ENCODE measurements at regions not wholly inside any gene's neighbourhood (a gene's known extent, or its start where the extent isn't known, plus 50 kb on each side); places are given as distances from the start of the nearest gene placed in this dataset.

DNA sequence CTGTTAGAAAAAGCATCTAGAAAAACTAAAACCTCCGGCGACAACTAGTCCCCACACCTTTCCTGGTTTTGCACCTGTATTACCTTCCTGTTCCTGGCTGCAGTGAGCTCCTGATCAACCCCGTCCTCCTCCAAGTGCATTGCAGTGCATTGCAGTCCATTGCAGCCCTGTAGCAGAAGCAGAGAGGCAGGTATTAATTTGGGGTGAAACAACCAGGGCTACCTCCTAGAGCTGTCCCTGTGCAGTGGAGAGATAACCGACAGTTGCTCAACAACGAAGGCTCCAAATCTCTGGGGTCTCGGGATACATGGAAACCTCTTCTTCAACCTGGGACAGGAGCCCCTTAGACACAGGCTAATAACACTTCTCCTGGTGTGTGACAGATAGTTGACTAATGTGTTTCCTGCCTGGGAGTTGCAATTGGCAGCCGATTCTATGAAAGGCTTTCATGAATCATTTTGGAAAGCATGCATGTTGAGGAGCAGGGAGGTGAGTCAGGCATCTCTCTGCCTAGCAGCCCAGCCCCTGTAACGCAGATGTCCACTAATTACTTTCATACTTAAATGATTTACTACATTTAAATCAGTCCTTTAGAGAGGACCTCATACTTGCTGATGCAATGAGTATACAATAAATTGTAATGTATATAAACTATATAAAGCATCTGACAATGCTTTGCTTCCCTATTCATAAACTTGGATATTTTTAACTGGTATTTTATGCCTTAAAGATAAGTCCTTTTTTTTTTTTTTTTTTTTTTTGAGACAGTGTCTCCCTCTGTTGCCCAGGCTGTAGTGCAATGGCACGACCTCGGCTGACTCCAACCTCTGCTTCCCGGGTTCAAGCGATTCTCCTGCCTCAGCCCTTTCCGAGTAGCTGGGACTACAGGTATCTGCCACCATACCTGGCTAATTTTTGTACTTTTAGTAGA is 59.0 kb downstream of the PRR15 start:
- intact Hi-C loops (cut with DNase I): loop anchor here in 1 of 4 donors (10.0 kb wide), 1 partner anchor 122 kb away; no protein-coding TSS in a partner anchor

DNA sequence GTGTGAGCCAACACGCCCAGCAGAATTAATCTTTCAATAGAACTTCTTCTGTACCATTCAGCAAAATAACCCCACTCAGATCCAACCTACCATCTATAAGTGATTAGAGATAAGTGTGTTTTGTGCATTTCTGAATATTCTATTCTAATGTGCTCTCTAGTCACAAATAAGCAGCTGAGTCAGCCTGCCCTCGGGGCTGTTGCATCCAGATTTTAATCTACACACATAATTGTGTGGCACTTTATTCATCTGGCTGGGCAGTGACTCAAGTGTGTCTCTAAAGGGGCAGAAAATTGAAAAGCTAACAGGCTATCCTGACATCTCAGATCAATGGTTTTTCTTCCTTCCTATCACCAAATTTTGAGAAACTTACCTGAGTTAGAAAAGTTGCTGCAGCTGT is 60.3 kb downstream of the PRR15 start:
- Histone ChIP-seq H3K4me1 (ENCODE audit: insufficient read depth) (no peaks in the 10 kb centered on the region), H3K27me3 (no peaks in the 10 kb centered on the region), H3K27ac (no peak overlapping the region), H3K4me3 (no peak overlapping the region), H3K9me3 (no peaks in the 10 kb centered on the region), H3K36me3 (no peaks in the 10 kb centered on the region)
- intact Hi-C loops (cut with DNase I): loop anchor here in 1 of 4 donors (10.0 kb wide), 1 partner anchor 121 kb away; no protein-coding TSS in a partner anchor
- TF ChIP-seq, protein P1, sequence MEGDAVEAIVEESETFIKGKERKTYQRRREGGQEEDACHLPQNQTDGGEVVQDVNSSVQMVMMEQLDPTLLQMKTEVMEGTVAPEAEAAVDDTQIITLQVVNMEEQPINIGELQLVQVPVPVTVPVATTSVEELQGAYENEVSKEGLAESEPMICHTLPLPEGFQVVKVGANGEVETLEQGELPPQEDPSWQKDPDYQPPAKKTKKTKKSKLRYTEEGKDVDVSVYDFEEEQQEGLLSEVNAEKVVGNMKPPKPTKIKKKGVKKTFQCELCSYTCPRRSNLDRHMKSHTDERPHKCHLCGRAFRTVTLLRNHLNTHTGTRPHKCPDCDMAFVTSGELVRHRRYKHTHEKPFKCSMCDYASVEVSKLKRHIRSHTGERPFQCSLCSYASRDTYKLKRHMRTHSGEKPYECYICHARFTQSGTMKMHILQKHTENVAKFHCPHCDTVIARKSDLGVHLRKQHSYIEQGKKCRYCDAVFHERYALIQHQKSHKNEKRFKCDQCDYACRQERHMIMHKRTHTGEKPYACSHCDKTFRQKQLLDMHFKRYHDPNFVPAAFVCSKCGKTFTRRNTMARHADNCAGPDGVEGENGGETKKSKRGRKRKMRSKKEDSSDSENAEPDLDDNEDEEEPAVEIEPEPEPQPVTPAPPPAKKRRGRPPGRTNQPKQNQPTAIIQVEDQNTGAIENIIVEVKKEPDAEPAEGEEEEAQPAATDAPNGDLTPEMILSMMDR (IDR thresholded peaks at IDR 0.05): no peak
- TF ChIP-seq POLR2A (IDR thresholded peaks at IDR 0.05) (no peak), EP300 (IDR thresholded peaks at IDR 0.05) (no peak)
- WGBS, 3 donors: 85 to 93% (median 87%) methylated on average over 2 of the region's 2 CpGs
- no peak for DNase-seq

More for the DNA sequence above, 59.0 kb downstream of the PRR15 start:
- Histone ChIP-seq H3K4me3 (no peak overlapping the region), H3K4me1 (ENCODE audit: insufficient read depth) (no peaks in the 10 kb centered on the region), H3K27me3 (no peaks in the 10 kb centered on the region), H3K9me3 (no peaks in the 10 kb centered on the region), H3K27ac (no peak overlapping the region), H3K36me3 (no peaks in the 10 kb centered on the region)
- no peak for DNase-seq
- TF ChIP-seq, protein P1 (IDR thresholded peaks at IDR 0.05): no peak
- TF ChIP-seq EP300 (IDR thresholded peaks at IDR 0.05) (no peak), POLR2A (IDR thresholded peaks at IDR 0.05) (no peak)
- WGBS, 3 donors: 72 to 76% (median 75%) methylated on average over 13 of the region's 13 CpGs

DNA sequence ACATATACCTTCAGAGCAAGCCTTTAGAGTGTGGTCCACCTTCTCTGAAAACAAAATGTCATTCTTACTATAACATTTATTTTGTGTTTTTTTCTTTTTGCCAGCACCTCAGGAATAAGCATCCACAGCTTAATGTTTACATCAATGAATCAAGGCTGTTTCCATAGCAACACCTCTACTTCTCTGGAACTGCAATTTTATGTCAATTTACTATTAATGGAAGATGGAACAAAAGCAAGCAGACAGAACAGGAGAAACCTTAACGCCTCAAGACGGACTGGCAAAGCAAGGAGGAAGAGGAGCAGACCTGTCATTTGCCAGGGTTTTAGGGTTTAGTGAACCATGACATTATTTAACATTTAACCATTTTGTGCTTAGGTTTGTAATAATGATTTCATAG is 63.1 kb downstream of the PRR15 start:
- no peak for DNase-seq
- WGBS, 3 donors: 55 to 66% (median 61%) methylated on average over 2 of the region's 2 CpGs
- Histone ChIP-seq H3K36me3 (no peaks in the 10 kb centered on the region), H3K4me3 (no peak overlapping the region), H3K27ac (no peak overlapping the region), H3K9me3 (no peaks in the 10 kb centered on the region), H3K27me3 (no peaks in the 10 kb centered on the region), H3K4me1 (ENCODE audit: insufficient read depth) (no peaks in the 10 kb centered on the region)
- TF ChIP-seq, protein P1 (IDR thresholded peaks at IDR 0.05): no peak
- TF ChIP-seq EP300 (IDR thresholded peaks at IDR 0.05) (no peak), POLR2A (IDR thresholded peaks at IDR 0.05) (no peak)
- intact Hi-C loops (cut with DNase I): loop anchor here in 1 of 4 donors (10.0 kb wide), 1 partner anchor 118 kb away; no protein-coding TSS in a partner anchor

DNA sequence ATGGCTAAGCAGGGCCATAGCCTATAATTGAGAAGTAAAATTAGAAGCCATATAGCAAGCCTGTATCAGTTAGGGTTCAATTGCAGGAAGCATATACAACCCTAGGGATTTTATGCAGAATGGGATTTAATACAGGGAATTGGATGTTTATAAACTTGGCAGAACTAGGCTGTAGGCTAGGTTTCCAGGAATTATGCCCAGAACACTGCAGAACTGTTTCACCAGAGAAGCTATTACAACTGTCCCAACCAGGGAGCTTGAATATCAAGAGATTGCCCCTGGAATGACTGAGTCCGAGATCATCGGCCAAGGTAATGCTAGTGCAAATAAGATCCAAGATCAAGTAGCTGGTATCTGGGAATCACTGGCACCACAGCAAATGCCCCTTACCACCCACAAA is 64.0 kb downstream of the PRR15 start:
- no peak overlapping the region for H3K27ac ChIP-seq
- no peaks in the 10 kb centered on the region for H3K27me3 ChIP-seq
- no peaks in the 10 kb centered on the region for H3K9me3 ChIP-seq
- H3K4me1 ChIP-seq (ENCODE audit: insufficient read depth): no peaks in the 10 kb centered on the region
- intact Hi-C loops (cut with DNase I): loop anchor here in 1 of 4 donors (10.0 kb wide), 1 partner anchor 117 kb away; no protein-coding TSS in a partner anchor
- no peak overlapping the region for H3K4me3 ChIP-seq
- WGBS, 3 donors: 90 to 94% (median 90%) methylated on average over 2 of the region's 2 CpGs
- no peaks in the 10 kb centered on the region for H3K36me3 ChIP-seq
- DNase-seq: no peak
- no peak for TF ChIP-seq POLR2A (IDR thresholded peaks at IDR 0.05)
- no peak for TF ChIP-seq EP300 (IDR thresholded peaks at IDR 0.05)
- TF ChIP-seq, protein P1 (IDR thresholded peaks at IDR 0.05): no peak
